ENCODE measurements at regions not wholly inside any gene's neighbourhood (a gene's known extent, or its start where the extent isn't known, plus 50 kb on each side); places are given as distances from the start of the nearest gene placed in this dataset.

- TF ChIP-seq CTCF (IDR thresholded peaks at IDR 0.05) (no peak), POLR2A (IDR thresholded peaks at IDR 0.05) (no peak), EP300 (IDR thresholded peaks at IDR 0.05) (no peak)
Observed at GRCh38 chr6:164439331-164439730, 870.1 kb downstream of the C6orf118 start.

All from tibial nerve (tissue), 4 donors.